ENCODE measurements at regions not wholly inside any gene's neighbourhood (a gene's known extent, or its start where the extent isn't known, plus 50 kb on each side); places are given as distances from the start of the nearest gene placed in this dataset.

GRCh38 chr6:23964865-23965264 is 161.2 kb upstream of the NRSN1 start:
- TF ChIP-seq CTCF (IDR thresholded peaks at IDR 0.05) (no peak), POLR2A (IDR thresholded peaks at IDR 0.05) (no peak)

Data from right lobe of liver (tissue), 4 donors.